OCI-LY7 (cell line): ENCODE measurements at regions not wholly inside any gene's neighbourhood (a gene's known extent, or its start where the extent isn't known, plus 50 kb on each side); places are given as distances from the start of the nearest gene placed in this dataset.

Experiments used
- CTCF ChIP-seq: fragments of 200-600 bp; sonication (generic); conservative IDR thresholded peaks from 2 replicates; pipeline ENCODE4 v1.5.1; 2014; ENCODE audit warnings: mild to moderate bottlenecking, antibody characterized with exemption, low read length, moderate library complexity, mixed read lengths
- EZH2phosphoT487 ChIP-seq: fragments of 200-600 bp; sonication (generic); IDR thresholded peaks from 2 replicates; pipeline ENCODE4 v1.6.1; 2018; ENCODE audit warnings: low read depth, borderline replicate concordance, mild to moderate bottlenecking, mixed run types, antibody characterized with exemption, low read length, moderate library complexity, mixed read lengths

- TF ChIP-seq CTCF (no peak), EZH2phosphoT487 (no peak)
Measured at GRCh38 chr16:60645541-60645940, 1390.7 kb downstream of the CDH8 start.
